Mammary epithelial cell (primary cell): ENCODE measurements at regions not wholly inside any gene's neighbourhood (a gene's known extent, or its start where the extent isn't known, plus 50 kb on each side); places are given as distances from the start of the nearest gene placed in this dataset.

Source experiments
- EZH2 ChIP-seq: IDR thresholded peaks from 2 replicates; pipeline ENCODE4 v1.6.1; 2012; ENCODE audit warnings: low read length, inconsistent platforms, borderline replicate concordance
- TF ChIP-seq, protein P1 (sequence below), 2 donors: IDR thresholded peaks in 1 of 2; conservative IDR thresholded peaks in 1 of 2; 2 replicates each; pipeline ENCODE4 v1.5.1; 2011 to 2012; ENCODE audit warnings: inconsistent platforms in 2 of 2, low read length in 2 of 2, mild to moderate bottlenecking in 2 of 2, control low read depth in 1 of 2, low read depth in 1 of 2; ENCODE audit not compliant: insufficient read depth in 1 of 2; ENCODE audit errors: extremely low read depth in 1 of 2

DNA sequence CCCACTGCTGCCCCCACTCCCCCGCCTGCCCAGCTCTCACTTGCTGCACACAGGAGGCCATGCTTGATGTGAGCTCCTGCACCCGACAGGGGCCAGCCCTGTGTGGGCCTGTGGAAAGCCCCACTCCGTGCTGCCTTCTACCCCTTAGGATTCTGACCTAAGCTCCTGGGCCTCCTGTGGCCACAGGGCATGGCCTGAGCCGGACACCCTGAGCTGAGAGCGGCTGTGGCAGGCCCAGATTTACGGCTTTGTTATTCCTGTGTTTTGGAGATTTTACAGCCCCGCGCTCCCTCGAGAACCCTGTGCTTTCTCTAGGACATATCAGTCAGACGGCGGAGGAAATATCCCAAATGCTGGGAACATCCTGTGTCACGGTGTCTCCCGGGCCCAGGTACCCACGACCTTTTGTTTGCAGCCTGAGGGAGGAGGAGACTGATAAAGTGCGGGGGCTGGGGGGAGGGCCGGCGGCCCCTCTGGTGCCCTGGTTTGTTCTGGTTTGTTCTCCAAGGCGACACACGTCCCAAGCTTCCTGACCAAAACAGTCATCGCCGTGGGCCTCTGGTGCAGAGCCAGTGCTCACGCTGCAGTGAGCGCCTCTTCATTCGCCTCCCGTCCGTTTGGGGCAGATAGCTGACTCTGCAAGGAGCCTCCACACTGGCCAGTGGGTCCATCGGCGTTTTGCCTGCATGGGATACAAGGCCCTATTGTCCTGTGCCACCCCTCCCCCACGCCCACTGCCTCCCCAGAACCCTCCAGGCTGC is 363.4 kb downstream of the C16orf95 start:
- TF ChIP-seq, protein P1, sequence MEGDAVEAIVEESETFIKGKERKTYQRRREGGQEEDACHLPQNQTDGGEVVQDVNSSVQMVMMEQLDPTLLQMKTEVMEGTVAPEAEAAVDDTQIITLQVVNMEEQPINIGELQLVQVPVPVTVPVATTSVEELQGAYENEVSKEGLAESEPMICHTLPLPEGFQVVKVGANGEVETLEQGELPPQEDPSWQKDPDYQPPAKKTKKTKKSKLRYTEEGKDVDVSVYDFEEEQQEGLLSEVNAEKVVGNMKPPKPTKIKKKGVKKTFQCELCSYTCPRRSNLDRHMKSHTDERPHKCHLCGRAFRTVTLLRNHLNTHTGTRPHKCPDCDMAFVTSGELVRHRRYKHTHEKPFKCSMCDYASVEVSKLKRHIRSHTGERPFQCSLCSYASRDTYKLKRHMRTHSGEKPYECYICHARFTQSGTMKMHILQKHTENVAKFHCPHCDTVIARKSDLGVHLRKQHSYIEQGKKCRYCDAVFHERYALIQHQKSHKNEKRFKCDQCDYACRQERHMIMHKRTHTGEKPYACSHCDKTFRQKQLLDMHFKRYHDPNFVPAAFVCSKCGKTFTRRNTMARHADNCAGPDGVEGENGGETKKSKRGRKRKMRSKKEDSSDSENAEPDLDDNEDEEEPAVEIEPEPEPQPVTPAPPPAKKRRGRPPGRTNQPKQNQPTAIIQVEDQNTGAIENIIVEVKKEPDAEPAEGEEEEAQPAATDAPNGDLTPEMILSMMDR (conservative IDR thresholded peaks at IDR 0.05 in 1 of 2, IDR thresholded peaks at IDR 0.05 in 1 of 2; ENCODE audit: extremely low read depth in 1 of 2, insufficient read depth in 1 of 2, low read depth in 1 of 2, low read length in 2 of 2) = no peak
- TF ChIP-seq EZH2 = no peak
